BE2C (cell line): ENCODE measurements at regions not wholly inside any gene's neighbourhood (a gene's known extent, or its start where the extent isn't known, plus 50 kb on each side); places are given as distances from the start of the nearest gene placed in this dataset.

Experiments used
- DNase-seq: peaks from one replicate; pipeline ENCODE4 v3.0.0-alpha.2; 2020
- H3K27me3 ChIP-seq: fragments of 250-450 bp; sonication (Bioruptor Pico); 2 replicates; pipeline ENCODE4 v1.5.1; 2020; ENCODE audit warnings: mild to moderate bottlenecking
- H3K36me3 ChIP-seq: fragments of 250-450 bp; sonication (Bioruptor Pico); 2 replicates; pipeline ENCODE4 v1.5.1; 2020; ENCODE audit warnings: mild to moderate bottlenecking
- H3K4me1 ChIP-seq: fragments of 250-450 bp; sonication (Bioruptor Pico); 2 replicates; pipeline ENCODE4 v1.5.1; 2020
- H3K4me3 ChIP-seq: 2 replicates; pipeline ENCODE4 v1.5.1; 2011; ENCODE audit warnings: low read depth, low read length
- H3K9me3 ChIP-seq: fragments of 250-450 bp; sonication (Bioruptor Pico); 2 replicates; pipeline ENCODE4 v1.5.1; 2020
- TF ChIP-seq, protein P1 (sequence below): IDR thresholded peaks from 2 replicates; pipeline ENCODE4 v1.5.1; 2012; ENCODE audit warnings: mild to moderate bottlenecking, low read depth, low read length

DNA sequence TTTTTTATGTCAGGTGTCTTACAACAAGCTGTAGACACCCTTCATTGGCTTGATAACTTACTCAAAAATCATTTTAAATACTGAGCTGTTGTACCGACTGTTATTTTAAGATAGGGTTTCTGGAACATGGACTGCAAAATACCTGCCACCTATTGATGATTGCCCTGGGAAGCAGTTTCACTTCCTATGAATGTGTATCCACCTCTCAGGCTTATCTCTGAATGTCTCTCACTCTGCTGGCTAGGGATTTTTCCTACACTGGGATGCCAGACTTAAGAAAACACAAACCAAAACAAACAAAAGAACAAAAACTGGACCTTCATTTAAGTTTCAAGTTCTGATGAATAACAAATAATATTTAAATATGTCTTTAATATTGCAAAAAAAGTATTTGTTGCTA lies 663.7 kb downstream of the EFNB2 start:
- no peaks in the 10 kb centered on the region for H3K4me1 ChIP-seq

DNA sequence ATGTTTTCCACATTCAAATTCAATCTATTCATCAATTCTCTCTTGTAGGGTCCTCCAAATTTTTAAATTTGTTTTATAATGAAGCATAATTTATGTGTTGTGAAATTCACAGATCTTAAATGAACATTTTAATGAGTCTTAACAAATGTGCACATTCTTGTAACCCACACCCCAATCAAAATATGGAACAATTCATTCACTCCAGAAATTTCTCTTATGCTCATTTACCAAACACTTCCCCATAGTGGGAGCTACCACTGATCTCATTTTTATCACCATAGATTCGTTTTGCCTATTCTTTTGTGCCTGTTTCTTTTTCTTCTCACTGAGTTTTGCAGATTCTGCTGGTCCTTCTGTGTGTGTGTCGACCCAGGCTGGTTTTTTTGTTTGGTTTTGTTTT lies 664.1 kb downstream of the EFNB2 start:
- no peaks in the 10 kb centered on the region for H3K27me3 ChIP-seq
- H3K4me3 ChIP-seq: no peak overlapping the region
- TF ChIP-seq, protein P1, sequence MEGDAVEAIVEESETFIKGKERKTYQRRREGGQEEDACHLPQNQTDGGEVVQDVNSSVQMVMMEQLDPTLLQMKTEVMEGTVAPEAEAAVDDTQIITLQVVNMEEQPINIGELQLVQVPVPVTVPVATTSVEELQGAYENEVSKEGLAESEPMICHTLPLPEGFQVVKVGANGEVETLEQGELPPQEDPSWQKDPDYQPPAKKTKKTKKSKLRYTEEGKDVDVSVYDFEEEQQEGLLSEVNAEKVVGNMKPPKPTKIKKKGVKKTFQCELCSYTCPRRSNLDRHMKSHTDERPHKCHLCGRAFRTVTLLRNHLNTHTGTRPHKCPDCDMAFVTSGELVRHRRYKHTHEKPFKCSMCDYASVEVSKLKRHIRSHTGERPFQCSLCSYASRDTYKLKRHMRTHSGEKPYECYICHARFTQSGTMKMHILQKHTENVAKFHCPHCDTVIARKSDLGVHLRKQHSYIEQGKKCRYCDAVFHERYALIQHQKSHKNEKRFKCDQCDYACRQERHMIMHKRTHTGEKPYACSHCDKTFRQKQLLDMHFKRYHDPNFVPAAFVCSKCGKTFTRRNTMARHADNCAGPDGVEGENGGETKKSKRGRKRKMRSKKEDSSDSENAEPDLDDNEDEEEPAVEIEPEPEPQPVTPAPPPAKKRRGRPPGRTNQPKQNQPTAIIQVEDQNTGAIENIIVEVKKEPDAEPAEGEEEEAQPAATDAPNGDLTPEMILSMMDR: no peak
- H3K36me3 ChIP-seq: no peaks in the 10 kb centered on the region
- no peaks in the 10 kb centered on the region for H3K4me1 ChIP-seq
- no peaks in the 10 kb centered on the region for H3K9me3 ChIP-seq
- no peak for DNase-seq

More for the DNA sequence above, 663.7 kb downstream of the EFNB2 start:
- no peaks in the 10 kb centered on the region for H3K9me3 ChIP-seq
- H3K27me3 ChIP-seq: no peaks in the 10 kb centered on the region
- TF ChIP-seq, protein P1: no peak
- no peak overlapping the region for H3K4me3 ChIP-seq
- no peak for DNase-seq
- no peaks in the 10 kb centered on the region for H3K36me3 ChIP-seq

DNA sequence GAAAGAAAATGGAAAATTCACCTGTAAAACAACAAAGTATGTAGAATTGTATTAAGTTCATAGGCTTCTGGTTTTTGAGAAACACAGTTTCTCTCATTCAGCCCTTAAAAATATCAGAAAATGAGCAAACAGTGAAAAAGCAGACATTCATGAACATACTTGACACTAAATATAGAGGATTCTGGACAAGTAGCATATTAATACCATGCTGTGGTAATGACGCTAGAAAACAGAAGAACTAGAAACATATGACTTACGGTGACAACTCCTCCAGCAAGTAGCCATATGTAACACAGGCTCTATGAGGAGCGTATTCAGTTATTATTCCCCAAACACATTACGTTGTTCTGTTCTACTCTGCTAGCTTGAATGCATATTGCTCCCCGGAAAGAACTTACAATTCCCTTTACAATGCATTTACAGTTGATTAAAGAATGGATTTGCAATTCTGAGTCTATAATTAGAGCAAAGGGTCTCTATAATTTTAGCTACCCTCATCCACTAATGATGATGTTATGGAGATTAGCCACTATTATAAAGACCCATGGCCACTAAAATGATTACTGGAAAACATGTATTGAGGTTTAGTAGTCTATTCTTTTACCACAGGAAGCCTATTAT lies 672.1 kb downstream of the EFNB2 start:
- no peak for DNase-seq
- no peaks in the 10 kb centered on the region for H3K4me1 ChIP-seq
- H3K36me3 ChIP-seq: no peaks in the 10 kb centered on the region
- H3K4me3 ChIP-seq: no peak overlapping the region
- no peaks in the 10 kb centered on the region; the same call in 1 of the 2 replicates for H3K27me3 ChIP-seq
- no peaks in the 10 kb centered on the region for H3K9me3 ChIP-seq
- TF ChIP-seq, protein P1: no peak

DNA sequence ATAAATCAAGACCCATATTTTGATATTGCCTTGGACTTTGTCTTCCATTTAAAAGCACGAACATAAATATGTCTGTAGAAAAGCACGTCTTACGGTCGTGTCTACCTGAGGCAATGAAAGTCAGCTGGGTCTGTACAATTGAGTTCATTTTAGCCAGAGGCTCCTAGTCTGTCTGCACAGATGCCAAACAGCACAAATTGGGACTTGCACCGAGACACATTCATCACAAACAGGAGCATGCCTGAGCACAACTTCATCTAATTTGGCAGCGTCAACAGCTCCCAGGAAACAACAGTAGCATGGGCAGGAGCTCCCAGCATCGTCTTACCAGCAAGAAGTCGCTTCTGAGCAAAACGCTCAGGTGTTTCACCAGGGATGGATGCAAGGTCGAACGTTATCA lies 687.0 kb downstream of the EFNB2 start:
- no peak for DNase-seq
- no peak overlapping the region for H3K4me3 ChIP-seq

DNA sequence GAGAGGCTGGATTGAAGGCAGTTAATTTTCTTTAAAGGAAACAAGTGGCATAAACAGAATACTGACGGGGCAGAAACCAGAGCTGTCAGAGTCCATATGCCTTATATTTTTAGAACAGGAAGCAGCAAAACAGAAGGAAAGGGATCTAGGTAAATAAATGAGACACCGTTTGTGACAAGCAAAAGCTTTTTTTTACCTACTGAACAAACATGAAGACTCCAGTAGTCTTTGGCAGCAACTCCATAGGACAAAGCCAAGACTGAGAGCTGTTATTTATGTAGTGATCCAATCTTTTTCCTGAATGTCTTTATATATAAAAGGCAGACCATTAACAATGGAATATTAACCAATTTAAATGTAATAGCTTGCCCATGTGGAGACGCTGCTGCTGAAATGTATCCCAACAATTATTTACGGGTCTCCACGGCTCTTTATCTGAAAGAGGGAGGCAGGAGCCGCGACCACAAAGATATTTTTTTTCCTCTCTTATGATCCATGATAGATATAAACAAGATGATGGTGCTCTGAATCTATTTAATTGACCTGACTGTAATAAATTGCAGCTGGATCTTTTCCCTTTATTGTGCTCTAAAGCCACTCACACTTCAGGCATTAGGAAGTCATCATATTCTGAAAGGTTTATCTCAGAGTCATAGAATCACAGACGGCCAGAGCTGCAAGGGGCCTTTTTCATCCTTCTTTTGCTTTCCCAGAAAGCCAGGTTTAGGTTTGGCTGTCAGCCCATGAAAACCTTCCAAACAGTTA lies 687.8 kb downstream of the EFNB2 start:
- no peaks in the 10 kb centered on the region for H3K27me3 ChIP-seq
- H3K4me1 ChIP-seq: no peaks in the 10 kb centered on the region
- H3K9me3 ChIP-seq: no peaks in the 10 kb centered on the region
- TF ChIP-seq, protein P1: no peak
- no peak for DNase-seq
- peak overlapping the region; percentile 23 for H3K4me3 ChIP-seq
- no peaks in the 10 kb centered on the region for H3K36me3 ChIP-seq

More for the DNA sequence above, 687.0 kb downstream of the EFNB2 start:
- no peaks in the 10 kb centered on the region for H3K36me3 ChIP-seq
- H3K27me3 ChIP-seq: no peaks in the 10 kb centered on the region
- TF ChIP-seq, protein P1: no peak
- no peaks in the 10 kb centered on the region for H3K9me3 ChIP-seq
- no peaks in the 10 kb centered on the region for H3K4me1 ChIP-seq

DNA sequence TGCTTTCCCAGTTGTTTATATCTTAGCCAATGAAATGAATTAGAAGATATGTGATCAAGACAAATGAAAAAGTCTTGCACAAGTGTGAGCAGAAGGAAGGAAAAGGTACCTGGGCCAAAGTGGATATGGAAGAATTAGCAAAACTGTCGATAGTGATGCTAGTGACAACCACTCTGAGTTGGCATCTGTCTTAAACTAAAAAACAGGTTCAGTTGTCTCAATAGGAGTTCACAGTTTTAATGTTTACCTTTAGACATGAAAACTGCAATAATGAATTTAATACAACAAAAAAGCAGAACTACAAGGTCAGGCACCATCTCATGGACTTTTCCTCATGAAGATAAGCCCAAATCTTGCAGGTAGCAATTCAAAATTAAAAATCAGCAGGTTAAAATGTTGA lies 688.5 kb downstream of the EFNB2 start:
- Histone ChIP-seq H3K4me3 (no peak overlapping the region), H3K4me1 (no peaks in the 10 kb centered on the region), H3K9me3 (no peaks in the 10 kb centered on the region), H3K27me3 (no peaks in the 10 kb centered on the region), H3K36me3 (no peaks in the 10 kb centered on the region)
- no peak for DNase-seq
- TF ChIP-seq, protein P1: no peak
